HL-60 (cell line): ENCODE measurements at regions not wholly inside any gene's neighbourhood (a gene's known extent, or its start where the extent isn't known, plus 50 kb on each side); places are given as distances from the start of the nearest gene placed in this dataset.

Source experiments
- DNase-seq, 2 experiments: peaks; one replicate each; pipeline ENCODE4 v3.0.0-alpha.2; 2010 to 2020; ENCODE audit warnings: low read depth in 1 of 2, low spot score in 1 of 2
- H3K27ac ChIP-seq: fragments of 250-450 bp; sonication (Bioruptor Pico); replicated peaks from 2 replicates; pipeline ENCODE4 v1.5.1; 2020; ENCODE audit warnings: mild to moderate bottlenecking, moderate library complexity
- H3K27me3 ChIP-seq: fragments of 250-450 bp; sonication (Bioruptor Pico); 2 replicates; pipeline ENCODE4 v1.5.1; 2021; ENCODE audit warnings: mild to moderate bottlenecking, moderate library complexity; ENCODE audit not compliant: insufficient read depth, poor library complexity, severe bottlenecking
- H3K4me3 ChIP-seq: replicated peaks from 2 replicates; pipeline ENCODE4 v1.5.1; 2011; ENCODE audit warnings: mild to moderate bottlenecking, control low read depth, low read length; ENCODE audit not compliant: insufficient read depth
- CTCF ChIP-seq: IDR thresholded peaks from one replicate; pipeline ENCODE4 v1.5.1; 2011; ENCODE audit warnings: low read length, control low read depth, inconsistent platforms; ENCODE audit not compliant: insufficient read depth
- GABPA ChIP-seq: IDR thresholded peaks from 2 replicates; pipeline ENCODE4 v1.6.1; 2012; ENCODE audit warnings: low read depth
- POLR2AphosphoS5 ChIP-seq: IDR thresholded peaks from 2 replicates; pipeline ENCODE4 v1.6.1; 2012; ENCODE audit warnings: low read depth
- REST ChIP-seq: IDR thresholded peaks from 2 replicates; pipeline ENCODE4 v1.6.1; 2012; ENCODE audit warnings: low read depth; ENCODE audit not compliant: insufficient replicate concordance
- SPI1 ChIP-seq: IDR thresholded peaks from 2 replicates; pipeline ENCODE4 v1.6.1; 2012; ENCODE audit warnings: low read depth, mild to moderate bottlenecking, borderline replicate concordance

- no peak overlapping the region for H3K4me3 ChIP-seq
- TF ChIP-seq SPI1 (no peak), GABPA (no peak), POLR2AphosphoS5 (no peak), CTCF (no peak), REST (no peak)
- H3K27ac ChIP-seq: no peak overlapping the region
- H3K27me3 ChIP-seq: no peaks in the 10 kb centered on the region
- DNase-seq: no peak
Observed at GRCh38 chr13:44306371-44307192, 67.0 kb upstream of the SERP2 start.

- TF ChIP-seq GABPA (no peak), SPI1 (no peak), REST (no peak), POLR2AphosphoS5 (no peak), CTCF (no peak)
- no peak overlapping the region for H3K27ac ChIP-seq
- no peaks in the 10 kb centered on the region for H3K27me3 ChIP-seq
- no peak for DNase-seq
- no peak overlapping the region for H3K4me3 ChIP-seq
Observed at GRCh38 chr13:44307255-44307654, 66.4 kb upstream of the SERP2 start.

GRCh38 chr13:44307844-44308243 lies 65.8 kb upstream of the SERP2 start:
- DNase-seq: no peak
- TF ChIP-seq SPI1: no peak
- no peak for TF ChIP-seq GABPA
- no peak for TF ChIP-seq REST
- TF ChIP-seq CTCF: no peak
- no peak for TF ChIP-seq POLR2AphosphoS5
- H3K4me3 ChIP-seq: no peak overlapping the region
- H3K27ac ChIP-seq: no peak overlapping the region
- no peaks in the 10 kb centered on the region for H3K27me3 ChIP-seq
